RWPE2 (cell line): ENCODE measurements at regions not wholly inside any gene's neighbourhood (a gene's known extent, or its start where the extent isn't known, plus 50 kb on each side); places are given as distances from the start of the nearest gene placed in this dataset.

Experiments used
- ATAC-seq: fragments of 200-7000 bp; cut with Tn5 transposase; 3 replicates; pipeline ENCODE4 v1.9.1; 2021; ENCODE audit warnings: low read depth
- DNase-seq: peaks from one replicate; pipeline ENCODE4 v3.0.0-alpha.2; 2020; ENCODE audit warnings: low spot score
- H3K27ac ChIP-seq: fragments of 450-650 bp; 2 replicates; pipeline ENCODE4 v1.5.1; 2017; ENCODE audit warnings: mild to moderate bottlenecking; ENCODE audit not compliant: poor library complexity, severe bottlenecking
- H3K27me3 ChIP-seq: fragments of 250-450 bp; sonication (Bioruptor Pico); 2 replicates; pipeline ENCODE4 v1.5.1; 2021; ENCODE audit warnings: mild to moderate bottlenecking, moderate library complexity; ENCODE audit not compliant: insufficient read depth, poor library complexity, severe bottlenecking
- H3K36me3 ChIP-seq: fragments of 250-450 bp; sonication (Bioruptor Pico); 2 replicates; pipeline ENCODE4 v1.5.1; 2020; ENCODE audit warnings: low read depth, mild to moderate bottlenecking, moderate library complexity
- H3K4me1 ChIP-seq: fragments of 250-450 bp; sonication (Bioruptor Pico); 2 replicates; pipeline ENCODE4 v1.5.1; 2021; ENCODE audit warnings: mild to moderate bottlenecking, moderate library complexity; ENCODE audit not compliant: insufficient read depth, poor library complexity, severe bottlenecking
- H3K4me3 ChIP-seq: fragments of 250-450 bp; sonication (Bioruptor Pico); 2 replicates; pipeline ENCODE4 v1.5.1; 2021; ENCODE audit warnings: mild to moderate bottlenecking, moderate library complexity; ENCODE audit not compliant: severe bottlenecking
- H3K9me3 ChIP-seq: fragments of 250-450 bp; sonication (Bioruptor Pico); 2 replicates; pipeline ENCODE4 v1.5.1; 2021; ENCODE audit warnings: mild to moderate bottlenecking, moderate library complexity; ENCODE audit not compliant: severe bottlenecking
- TF ChIP-seq, protein P1 (sequence below): fragments of 450-650 bp; IDR thresholded peaks from one replicate; pipeline ENCODE4 v1.5.1; 2017; ENCODE audit warnings: mild to moderate bottlenecking, moderate library complexity; ENCODE audit not compliant: poor library complexity, severe bottlenecking

DNA sequence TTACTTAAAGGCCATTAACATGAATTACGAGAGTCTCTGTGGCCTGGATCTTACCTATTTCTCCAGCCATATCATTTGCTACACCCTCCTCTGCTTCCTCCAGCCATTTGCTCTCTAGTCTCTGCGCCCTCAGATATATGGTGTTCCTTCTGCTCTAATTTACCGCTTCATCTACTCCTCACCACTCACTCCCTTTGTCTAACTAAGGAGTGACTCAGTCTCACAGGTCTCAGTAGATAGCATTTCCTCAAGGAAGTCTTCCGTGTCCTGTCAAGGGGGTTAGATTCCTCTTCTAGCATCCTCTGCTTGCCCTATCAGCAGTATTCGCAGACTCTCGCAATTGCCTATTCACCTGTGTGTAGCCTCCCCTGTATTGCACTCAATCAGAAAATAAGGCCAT, 892.1 kb upstream of the INTU start:
- Histone ChIP-seq H3K27me3 (no peaks in the 10 kb centered on the region), H3K36me3 (no peaks in the 10 kb centered on the region), H3K4me3 (no peak overlapping the region), H3K4me1 (no peaks in the 10 kb centered on the region), H3K27ac (no peak overlapping the region), H3K9me3 (no peaks in the 10 kb centered on the region)
- ATAC-seq, result no peak
- DNase-seq, result no peak
- TF ChIP-seq, protein P1, sequence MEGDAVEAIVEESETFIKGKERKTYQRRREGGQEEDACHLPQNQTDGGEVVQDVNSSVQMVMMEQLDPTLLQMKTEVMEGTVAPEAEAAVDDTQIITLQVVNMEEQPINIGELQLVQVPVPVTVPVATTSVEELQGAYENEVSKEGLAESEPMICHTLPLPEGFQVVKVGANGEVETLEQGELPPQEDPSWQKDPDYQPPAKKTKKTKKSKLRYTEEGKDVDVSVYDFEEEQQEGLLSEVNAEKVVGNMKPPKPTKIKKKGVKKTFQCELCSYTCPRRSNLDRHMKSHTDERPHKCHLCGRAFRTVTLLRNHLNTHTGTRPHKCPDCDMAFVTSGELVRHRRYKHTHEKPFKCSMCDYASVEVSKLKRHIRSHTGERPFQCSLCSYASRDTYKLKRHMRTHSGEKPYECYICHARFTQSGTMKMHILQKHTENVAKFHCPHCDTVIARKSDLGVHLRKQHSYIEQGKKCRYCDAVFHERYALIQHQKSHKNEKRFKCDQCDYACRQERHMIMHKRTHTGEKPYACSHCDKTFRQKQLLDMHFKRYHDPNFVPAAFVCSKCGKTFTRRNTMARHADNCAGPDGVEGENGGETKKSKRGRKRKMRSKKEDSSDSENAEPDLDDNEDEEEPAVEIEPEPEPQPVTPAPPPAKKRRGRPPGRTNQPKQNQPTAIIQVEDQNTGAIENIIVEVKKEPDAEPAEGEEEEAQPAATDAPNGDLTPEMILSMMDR, result no peak

GRCh38 chr4:126742048-126742447, 890.7 kb upstream of the INTU start:
- H3K27ac ChIP-seq, result no peak overlapping the region
- ATAC-seq, result no peak

GRCh38 chr4:126742885-126743284, 889.9 kb upstream of the INTU start:
- H3K36me3 ChIP-seq, result no peaks in the 10 kb centered on the region
- no peaks in the 10 kb centered on the region for H3K9me3 ChIP-seq
- no peak overlapping the region for H3K4me3 ChIP-seq
- no peak overlapping the region for H3K27ac ChIP-seq
- TF ChIP-seq, protein P1, result no peak
- ATAC-seq (no peak), DNase-seq (no peak)
- no peaks in the 10 kb centered on the region for H3K4me1 ChIP-seq
- no peaks in the 10 kb centered on the region for H3K27me3 ChIP-seq

More at GRCh38 chr4:126742048-126742447, 890.7 kb upstream of the INTU start:
- Histone ChIP-seq H3K4me1 (no peaks in the 10 kb centered on the region), H3K36me3 (no peaks in the 10 kb centered on the region), H3K9me3 (no peaks in the 10 kb centered on the region), H3K4me3 (no peak overlapping the region), H3K27me3 (no peaks in the 10 kb centered on the region)
- TF ChIP-seq, protein P1, result no peak
- no peak for DNase-seq

- Histone ChIP-seq H3K4me1 (no peaks in the 10 kb centered on the region), H3K36me3 (no peaks in the 10 kb centered on the region), H3K27ac (no peak overlapping the region), H3K27me3 (no peaks in the 10 kb centered on the region), H3K4me3 (no peak overlapping the region), H3K9me3 (no peaks in the 10 kb centered on the region)
- no peak for ATAC-seq
- DNase-seq, result no peak
- TF ChIP-seq, protein P1, result no peak
These were observed 884.0 kb upstream of the INTU start for GRCh38 chr4:126748736-126749135.

DNA sequence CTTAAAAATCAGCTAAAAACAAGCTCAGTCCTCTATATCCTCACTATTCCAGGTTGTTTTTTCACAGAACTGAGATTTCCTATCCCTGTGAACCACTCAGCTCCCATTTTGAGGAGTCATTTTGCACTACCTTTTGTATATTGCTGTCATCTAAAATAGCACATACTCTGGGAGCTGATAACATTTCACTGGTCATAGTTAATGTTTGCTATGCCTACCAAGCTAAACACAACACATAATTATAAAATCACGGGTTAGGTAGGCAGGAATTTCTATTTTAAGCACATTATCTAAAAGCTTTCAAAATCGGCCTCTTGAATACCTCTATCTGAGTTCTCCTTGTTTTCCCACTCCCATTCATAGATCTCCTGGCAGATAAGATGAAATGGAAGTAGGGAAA, 882.0 kb upstream of the INTU start:
- TF ChIP-seq, protein P1, result no peak
- DNase-seq, result no peak

More for the DNA sequence above, 882.0 kb upstream of the INTU start:
- no peaks in the 10 kb centered on the region for H3K27me3 ChIP-seq
- H3K27ac ChIP-seq, result no peak overlapping the region
- no peaks in the 10 kb centered on the region for H3K36me3 ChIP-seq
- H3K9me3 ChIP-seq, result no peaks in the 10 kb centered on the region
- no peak for ATAC-seq
- H3K4me1 ChIP-seq, result no peaks in the 10 kb centered on the region
- H3K4me3 ChIP-seq, result no peak overlapping the region
